ENCODE measurements at regions not wholly inside any gene's neighbourhood (a gene's known extent, or its start where the extent isn't known, plus 50 kb on each side); places are given as distances from the start of the nearest gene placed in this dataset.

DNA sequence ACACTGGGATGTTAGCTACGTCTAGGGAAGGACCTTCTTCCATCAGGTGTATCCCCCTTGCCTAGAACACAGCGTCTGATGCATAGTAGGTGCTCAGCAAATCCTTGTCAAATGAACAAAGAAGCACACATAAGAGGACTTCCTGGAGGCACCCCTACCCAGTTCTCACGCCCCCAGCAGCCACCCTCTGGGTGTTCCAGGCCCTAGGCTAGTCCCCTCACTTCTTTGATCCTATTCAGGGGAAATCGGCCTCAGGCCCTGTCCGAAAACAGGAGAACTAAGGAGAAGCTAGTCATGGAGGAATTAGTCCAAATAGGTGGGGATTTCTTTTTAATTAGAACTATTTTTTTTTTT lies 84.7 kb upstream of the SIRPA start:
- TF ChIP-seq, protein P1, sequence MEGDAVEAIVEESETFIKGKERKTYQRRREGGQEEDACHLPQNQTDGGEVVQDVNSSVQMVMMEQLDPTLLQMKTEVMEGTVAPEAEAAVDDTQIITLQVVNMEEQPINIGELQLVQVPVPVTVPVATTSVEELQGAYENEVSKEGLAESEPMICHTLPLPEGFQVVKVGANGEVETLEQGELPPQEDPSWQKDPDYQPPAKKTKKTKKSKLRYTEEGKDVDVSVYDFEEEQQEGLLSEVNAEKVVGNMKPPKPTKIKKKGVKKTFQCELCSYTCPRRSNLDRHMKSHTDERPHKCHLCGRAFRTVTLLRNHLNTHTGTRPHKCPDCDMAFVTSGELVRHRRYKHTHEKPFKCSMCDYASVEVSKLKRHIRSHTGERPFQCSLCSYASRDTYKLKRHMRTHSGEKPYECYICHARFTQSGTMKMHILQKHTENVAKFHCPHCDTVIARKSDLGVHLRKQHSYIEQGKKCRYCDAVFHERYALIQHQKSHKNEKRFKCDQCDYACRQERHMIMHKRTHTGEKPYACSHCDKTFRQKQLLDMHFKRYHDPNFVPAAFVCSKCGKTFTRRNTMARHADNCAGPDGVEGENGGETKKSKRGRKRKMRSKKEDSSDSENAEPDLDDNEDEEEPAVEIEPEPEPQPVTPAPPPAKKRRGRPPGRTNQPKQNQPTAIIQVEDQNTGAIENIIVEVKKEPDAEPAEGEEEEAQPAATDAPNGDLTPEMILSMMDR (IDR thresholded peaks at IDR 0.05): no peak
- no peak for TF ChIP-seq POLR2A (IDR thresholded peaks at IDR 0.05)

All from Peyer's patch (tissue), 4 donors.